Trophoblast cell (in vitro differentiated cells and primary cell): ENCODE measurements at regions not wholly inside any gene's neighbourhood (a gene's known extent, or its start where the extent isn't known, plus 50 kb on each side); places are given as distances from the start of the nearest gene placed in this dataset.

ENCODE experiments used
- DNase-seq, 2 donors: peaks; one replicate each; pipeline ENCODE4 v3.0.0-alpha.2; 2016
- H2AFZ ChIP-seq: 2 replicates; pipeline ENCODE4 v1.6.1; 2013; ENCODE audit warnings: low read length, moderate library complexity, mild to moderate bottlenecking; ENCODE audit not compliant: insufficient read depth, poor library complexity
- H2AK5ac ChIP-seq: 2 replicates; pipeline ENCODE4 v1.6.1; 2013; ENCODE audit warnings: mild to moderate bottlenecking, low read length
- H2BK120ac ChIP-seq: 2 replicates; pipeline ENCODE4 v1.6.1; 2013; ENCODE audit warnings: low read length, mild to moderate bottlenecking, moderate library complexity; ENCODE audit not compliant: insufficient read depth, poor library complexity
- H2BK12ac ChIP-seq: 2 replicates; pipeline ENCODE4 v1.6.1; 2013; ENCODE audit warnings: mild to moderate bottlenecking, low read length, moderate library complexity
- H2BK5ac ChIP-seq: 2 replicates; pipeline ENCODE4 v1.6.1; 2013; ENCODE audit warnings: low read length, low read depth, moderate library complexity, mild to moderate bottlenecking; ENCODE audit not compliant: poor library complexity
- H3K14ac ChIP-seq: 2 replicates; pipeline ENCODE4 v1.6.1; 2013; ENCODE audit warnings: mild to moderate bottlenecking, low read length
- H3K18ac ChIP-seq: 2 replicates; pipeline ENCODE4 v1.6.1; 2013; ENCODE audit warnings: mild to moderate bottlenecking, low read length
- H3K23ac ChIP-seq: 2 replicates; pipeline ENCODE4 v1.6.1; 2013; ENCODE audit warnings: low read length
- H3K27ac ChIP-seq: 2 replicates; pipeline ENCODE4 v1.5.1; 2013; ENCODE audit warnings: low read depth, mild to moderate bottlenecking, inconsistent platforms, low read length, moderate library complexity
- H3K27me3 ChIP-seq: 2 replicates; pipeline ENCODE4 v1.6.1; 2013; ENCODE audit warnings: inconsistent platforms, mild to moderate bottlenecking, low read length, moderate library complexity; ENCODE audit not compliant: insufficient read depth
- H3K36me3 ChIP-seq, 2 experiments: 1 replicate in 1 of 2; 2 replicates in 1 of 2; pipeline ENCODE4 v1.6.1; 2013; ENCODE audit warnings: low read length in 2 of 2, mild to moderate bottlenecking in 2 of 2, moderate library complexity in 1 of 2; ENCODE audit not compliant: insufficient read depth in 2 of 2, control insufficient read depth in 1 of 2
- H3K4ac ChIP-seq: 2 replicates; pipeline ENCODE4 v1.6.1; 2013; ENCODE audit warnings: low read depth, mild to moderate bottlenecking, low read length, moderate library complexity
- H3K4me1 ChIP-seq, 2 experiments: 1 replicate in 1 of 2; 2 replicates in 1 of 2; pipeline ENCODE4 v1.6.1; 2013; ENCODE audit warnings: low read length in 2 of 2, mild to moderate bottlenecking in 2 of 2, moderate library complexity in 1 of 2; ENCODE audit not compliant: insufficient read depth in 2 of 2, control insufficient read depth in 1 of 2
- H3K4me2 ChIP-seq: 2 replicates; pipeline ENCODE4 v1.6.1; 2013; ENCODE audit warnings: inconsistent platforms, mild to moderate bottlenecking, low read length, moderate library complexity
- H3K4me3 ChIP-seq: 2 replicates; pipeline ENCODE4 v1.5.1; 2013; ENCODE audit warnings: mild to moderate bottlenecking, low read depth, low read length, inconsistent platforms
- H3K79me1 ChIP-seq: one replicate; pipeline ENCODE4 v1.6.1; 2013; ENCODE audit warnings: low read length
- H3K79me2 ChIP-seq: 2 replicates; pipeline ENCODE4 v1.6.1; 2013; ENCODE audit warnings: low read length, mild to moderate bottlenecking; ENCODE audit not compliant: control insufficient read depth, insufficient read depth, poor library complexity
- H3K9ac ChIP-seq: 2 replicates; pipeline ENCODE4 v1.6.1; 2013; ENCODE audit warnings: mild to moderate bottlenecking, low read length
- H3K9me3 ChIP-seq: 2 replicates; pipeline ENCODE4 v1.6.1; 2013; ENCODE audit warnings: low read depth, mild to moderate bottlenecking, control low read depth, inconsistent platforms, low read length; ENCODE audit not compliant: insufficient read depth
- H4K12ac ChIP-seq: 2 replicates; pipeline ENCODE4 v1.6.1; 2013; ENCODE audit warnings: low read depth, mild to moderate bottlenecking, low read length, moderate library complexity
- H4K8ac ChIP-seq: 2 replicates; pipeline ENCODE4 v1.6.1; 2013; ENCODE audit warnings: low read depth, mild to moderate bottlenecking, low read length, moderate library complexity
- H4K91ac ChIP-seq: one replicate; pipeline ENCODE4 v1.6.1; 2013; ENCODE audit warnings: low read depth, mild to moderate bottlenecking, low read length, moderate library complexity
- WGBS: extraction: QIAGEN DNeasy Blood & Tissue Kit; methylation state at CpG from one replicate; pipeline ENCODE4 v1.1.7; 2013; ENCODE audit warnings: missing lambda C conversion rate; ENCODE audit not compliant: insufficient read length, insufficient coverage; ENCODE audit errors: extremely low coverage; 5-methylcytosine and 5-hydroxymethylcytosine counted together

GRCh38 chr5:158388021-158388420 is 529.1 kb upstream of the CLINT1 start:
- Histone ChIP-seq H3K79me1 (no peaks in the 10 kb centered on the region), H3K4me1 (no peaks in the 10 kb centered on the region), H2AK5ac (no peak overlapping the region), H3K27me3 (no peaks in the 10 kb centered on the region), H3K9me3 (no peaks in the 10 kb centered on the region), H4K8ac (no peak overlapping the region), H2BK120ac (no peak overlapping the region), H3K14ac (no peak overlapping the region), H3K23ac (no peak overlapping the region), H3K4ac (no peak overlapping the region), H3K36me3 (no peaks in the 10 kb centered on the region), H2AFZ (no peak overlapping the region), H3K4me3 (no peak overlapping the region), H2BK5ac (no peak overlapping the region), H4K91ac (no peak overlapping the region), H3K79me2 (no peaks in the 10 kb centered on the region), H4K12ac (no peak overlapping the region), H3K27ac (no peak overlapping the region), H3K4me2 (no peak overlapping the region), H3K18ac (no peak overlapping the region), H3K9ac (no peak overlapping the region), H2BK12ac (no peak overlapping the region)
- DNase-seq = no peak
- no CpG with 5 or more reads among the region's 9 CpGs for WGBS

- H2BK5ac ChIP-seq = no peak overlapping the region
- H3K27ac ChIP-seq = no peak overlapping the region
- no peaks in the 10 kb centered on the region for H3K27me3 ChIP-seq
- H4K12ac ChIP-seq = no peak overlapping the region
- no peak overlapping the region for H2BK12ac ChIP-seq
- H2AK5ac ChIP-seq = no peak overlapping the region
- no peak overlapping the region for H4K8ac ChIP-seq
- no peak overlapping the region for H3K23ac ChIP-seq
- H3K79me1 ChIP-seq = no peaks in the 10 kb centered on the region
- no peak for DNase-seq
- H3K4me2 ChIP-seq = no peak overlapping the region
- no peak overlapping the region for H3K14ac ChIP-seq
- no peaks in the 10 kb centered on the region for H3K79me2 ChIP-seq
- H4K91ac ChIP-seq = no peak overlapping the region
- H3K4ac ChIP-seq = no peak overlapping the region
- no peaks in the 10 kb centered on the region for H3K9me3 ChIP-seq
- H3K4me1 ChIP-seq = no peaks in the 10 kb centered on the region
- no CpG with 5 or more reads among the region's 1 CpG for WGBS
- no peak overlapping the region for H2AFZ ChIP-seq
- H3K9ac ChIP-seq = no peak overlapping the region
- no peak overlapping the region for H2BK120ac ChIP-seq
- no peak overlapping the region for H3K4me3 ChIP-seq
- no peak overlapping the region for H3K18ac ChIP-seq
- no peaks in the 10 kb centered on the region for H3K36me3 ChIP-seq
These were observed 528.6 kb upstream of the CLINT1 start for GRCh38 chr5:158387499-158387898.

- peaks cover 0 to 2% of the 10 kb centered on the region in 2 experiments for H3K4me1 ChIP-seq
- no peak overlapping the region for H3K27ac ChIP-seq
- no CpG with 5 or more reads among the region's 3 CpGs for WGBS
- H3K36me3 ChIP-seq = no peaks in the 10 kb centered on the region
- H2AFZ ChIP-seq = no peak overlapping the region
- H4K8ac ChIP-seq = no peak overlapping the region
- no peak overlapping the region for H4K12ac ChIP-seq
- H3K9ac ChIP-seq = no peak overlapping the region
- no peak for DNase-seq
- no peaks in the 10 kb centered on the region for H3K79me2 ChIP-seq
- no peaks in the 10 kb centered on the region for H3K27me3 ChIP-seq
- H3K23ac ChIP-seq = no peak overlapping the region
- H2AK5ac ChIP-seq = no peak overlapping the region
- H4K91ac ChIP-seq = no peak overlapping the region
- H3K4me3 ChIP-seq = no peak overlapping the region
- no peak overlapping the region for H3K18ac ChIP-seq
- H3K9me3 ChIP-seq = no peaks in the 10 kb centered on the region
- no peak overlapping the region for H3K14ac ChIP-seq
- no peak overlapping the region for H3K4ac ChIP-seq
- H2BK5ac ChIP-seq = no peak overlapping the region
- no peak overlapping the region for H2BK120ac ChIP-seq
- H2BK12ac ChIP-seq = no peak overlapping the region
- H3K79me1 ChIP-seq = no peaks in the 10 kb centered on the region
- no peak overlapping the region for H3K4me2 ChIP-seq
These were observed 527.0 kb upstream of the CLINT1 start for GRCh38 chr5:158385982-158386381.

- H3K27me3 ChIP-seq = no peaks in the 10 kb centered on the region
These were observed 525.9 kb upstream of the CLINT1 start for GRCh38 chr5:158384535-158385481.

More at GRCh38 chr5:158384535-158385481, 525.9 kb upstream of the CLINT1 start:
- no peak overlapping the region for H3K18ac ChIP-seq
- no peak overlapping the region for H2AK5ac ChIP-seq
- no peak overlapping the region for H2BK12ac ChIP-seq
- no peak overlapping the region for H3K9ac ChIP-seq
- H3K14ac ChIP-seq = no peak overlapping the region
- H3K4ac ChIP-seq = no peak overlapping the region
- no CpG with 5 or more reads among the region's 1 CpG for WGBS
- H3K4me1 ChIP-seq = peaks cover 0 to 2% of the 10 kb centered on the region in 2 experiments
- H3K23ac ChIP-seq = no peak overlapping the region
- no peak overlapping the region for H4K8ac ChIP-seq
- no peaks in the 10 kb centered on the region for H3K9me3 ChIP-seq
- DNase-seq = peak in 1 of 2 donors; percentile 27
- H3K4me3 ChIP-seq = no peak overlapping the region
- no peak overlapping the region for H2BK5ac ChIP-seq
- H3K4me2 ChIP-seq = no peak overlapping the region
- no peaks in the 10 kb centered on the region for H3K36me3 ChIP-seq
- H3K79me2 ChIP-seq = no peaks in the 10 kb centered on the region
- no peak overlapping the region for H3K27ac ChIP-seq
- no peak overlapping the region for H2BK120ac ChIP-seq
- no peaks in the 10 kb centered on the region for H3K79me1 ChIP-seq
- H4K12ac ChIP-seq = no peak overlapping the region
- H4K91ac ChIP-seq = no peak overlapping the region
- H2AFZ ChIP-seq = no peak overlapping the region
